ENCODE measurements at regions not wholly inside any gene's neighbourhood (a gene's known extent, or its start where the extent isn't known, plus 50 kb on each side); places are given as distances from the start of the nearest gene placed in this dataset.

- no peaks in the 10 kb centered on the region for H3K9me3 ChIP-seq
- WGBS, 2 donors, result 78 to 80% methylated on average over 3 of the region's 3 CpGs
- no peak overlapping the region for H3K27ac ChIP-seq
- TF ChIP-seq POLR2A (IDR thresholded peaks at IDR 0.05) (no peak), POLR2AphosphoS5 (IDR thresholded peaks at IDR 0.05) (no peak), CTCF (IDR thresholded peaks at IDR 0.05) (no peak), EP300 (IDR thresholded peaks at IDR 0.05) (no peak)
- no peaks in the 10 kb centered on the region for H3K27me3 ChIP-seq
- ATAC-seq (ENCODE audit: low FRiP score in 2 of 2) (no peak), DNase-seq (no peak)
- H3K36me3 ChIP-seq, result no peaks in the 10 kb centered on the region
- no peak overlapping the region for H3K4me3 ChIP-seq
- H3K4me1 ChIP-seq, result no peaks in the 10 kb centered on the region
Measured at GRCh38 chr3:159237226-159237625, 435.4 kb downstream of the MFSD1 start.

GRCh38 chr3:159238646-159239045, 436.8 kb downstream of the MFSD1 start:
- no peaks in the 10 kb centered on the region for H3K9me3 ChIP-seq
- H3K27ac ChIP-seq, result no peak overlapping the region
- no peaks in the 10 kb centered on the region for H3K36me3 ChIP-seq
- WGBS, 2 donors, result 75 to 79% methylated on average over 2 of the region's 2 CpGs
- TF ChIP-seq POLR2A (IDR thresholded peaks at IDR 0.05), result no peak
- no peak for TF ChIP-seq EP300 (IDR thresholded peaks at IDR 0.05)
- no peak for TF ChIP-seq CTCF (IDR thresholded peaks at IDR 0.05)
- TF ChIP-seq POLR2AphosphoS5 (IDR thresholded peaks at IDR 0.05), result no peak
- no peak for ATAC-seq (ENCODE audit: low FRiP score in 2 of 2)
- no peak overlapping the region for H3K4me3 ChIP-seq
- H3K27me3 ChIP-seq, result no peaks in the 10 kb centered on the region
- no peaks in the 10 kb centered on the region for H3K4me1 ChIP-seq
- DNase-seq, result no peak

DNA sequence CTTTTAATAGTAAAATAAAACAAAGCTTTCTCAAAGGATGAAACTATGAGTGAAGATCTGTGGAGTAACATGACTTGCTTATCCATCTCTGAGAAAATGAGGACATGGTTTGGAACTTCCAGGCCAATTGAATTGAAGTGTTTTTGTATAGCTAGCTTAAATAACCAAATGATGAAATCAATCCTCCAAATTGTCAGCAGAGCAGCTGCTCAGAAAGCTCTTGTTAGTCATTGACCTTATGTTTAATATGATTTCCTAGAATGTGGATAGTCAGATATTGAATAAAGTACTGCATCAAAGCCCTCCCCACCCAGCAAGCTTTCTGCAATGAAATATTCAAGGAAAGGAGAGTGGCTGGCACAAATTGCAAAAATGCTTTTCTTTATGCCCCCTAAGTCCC, 437.2 kb downstream of the MFSD1 start:
- no peak for ATAC-seq (ENCODE audit: low FRiP score in 2 of 2)
- Histone ChIP-seq H3K9me3 (no peaks in the 10 kb centered on the region), H3K27me3 (no peaks in the 10 kb centered on the region), H3K36me3 (no peaks in the 10 kb centered on the region), H3K4me1 (no peaks in the 10 kb centered on the region), H3K27ac (no peak overlapping the region), H3K4me3 (no peak overlapping the region)
- DNase-seq, result no peak
- TF ChIP-seq POLR2AphosphoS5 (IDR thresholded peaks at IDR 0.05), result no peak
- TF ChIP-seq EP300 (IDR thresholded peaks at IDR 0.05), result no peak
- no peak for TF ChIP-seq CTCF (IDR thresholded peaks at IDR 0.05)
- no peak for TF ChIP-seq POLR2A (IDR thresholded peaks at IDR 0.05)

DNA sequence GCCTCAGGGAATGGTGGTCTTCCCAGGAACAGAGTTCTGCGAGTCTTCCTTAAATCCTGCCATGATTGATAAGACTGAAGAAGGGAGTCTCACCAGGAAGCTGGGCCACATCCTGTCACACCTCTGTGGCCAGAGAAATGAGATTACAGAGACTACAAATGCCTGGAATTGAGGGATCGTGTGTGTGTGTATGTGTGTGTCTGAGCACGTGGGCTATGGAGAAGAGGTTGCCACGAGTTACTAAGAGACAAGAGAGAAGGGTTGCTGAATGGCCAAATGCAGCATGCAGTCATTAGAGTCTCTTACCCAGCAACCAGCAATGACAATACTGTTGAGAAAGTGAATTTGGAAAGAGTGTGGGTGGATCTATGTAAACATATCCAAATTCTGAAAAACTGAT, 443.1 kb downstream of the MFSD1 start:
- Histone ChIP-seq H3K36me3 (no peaks in the 10 kb centered on the region), H3K27me3 (no peaks in the 10 kb centered on the region), H3K9me3 (no peaks in the 10 kb centered on the region), H3K4me3 (no peak overlapping the region), H3K4me1 (no peaks in the 10 kb centered on the region), H3K27ac (no peak overlapping the region)
- TF ChIP-seq CTCF (IDR thresholded peaks at IDR 0.05), result no peak
- TF ChIP-seq POLR2A (IDR thresholded peaks at IDR 0.05), result no peak
- TF ChIP-seq POLR2AphosphoS5 (IDR thresholded peaks at IDR 0.05), result no peak
- no peak for TF ChIP-seq EP300 (IDR thresholded peaks at IDR 0.05)
- DNase-seq (no peak), ATAC-seq (ENCODE audit: low FRiP score in 2 of 2) (no peak)
- WGBS, 2 donors, result 75 to 77% methylated on average over 4 of the region's 4 CpGs

DNA sequence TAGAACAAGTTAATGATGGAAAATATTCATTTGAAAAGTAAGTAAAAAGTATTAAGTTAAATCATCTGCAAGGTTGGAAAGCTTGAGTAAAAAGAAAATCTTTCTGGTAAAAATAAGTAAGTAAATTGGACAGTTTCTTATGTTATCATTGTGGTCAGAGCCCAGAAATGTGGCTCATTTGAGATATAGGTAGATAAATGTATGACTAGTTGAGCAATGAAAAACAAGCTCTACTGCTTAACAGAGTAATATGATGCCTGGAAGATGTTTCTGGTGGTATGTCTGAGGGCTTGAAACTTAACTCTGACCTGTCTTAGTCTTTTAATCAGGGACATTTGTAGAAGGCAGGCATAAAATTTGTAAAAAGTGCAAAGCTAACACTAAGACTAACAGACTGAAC, 444.0 kb downstream of the MFSD1 start:
- no peak overlapping the region for H3K27ac ChIP-seq
- no peaks in the 10 kb centered on the region for H3K9me3 ChIP-seq
- TF ChIP-seq POLR2A (IDR thresholded peaks at IDR 0.05) (no peak), POLR2AphosphoS5 (IDR thresholded peaks at IDR 0.05) (no peak), CTCF (IDR thresholded peaks at IDR 0.05) (no peak), EP300 (IDR thresholded peaks at IDR 0.05) (no peak)
- DNase-seq, result no peak
- no peak overlapping the region for H3K4me3 ChIP-seq
- no peaks in the 10 kb centered on the region for H3K4me1 ChIP-seq
- ATAC-seq (ENCODE audit: low FRiP score in 2 of 2), result no peak
- H3K27me3 ChIP-seq, result no peaks in the 10 kb centered on the region
- no peaks in the 10 kb centered on the region for H3K36me3 ChIP-seq
